NCI-H1930 (cell line): ENCODE measurements at regions not wholly inside any gene's neighbourhood (a gene's known extent, or its start where the extent isn't known, plus 50 kb on each side); places are given as distances from the start of the nearest gene placed in this dataset.
"Not testable (repeated sequence)": the region's sequence is repeated elsewhere in the genome, so short reads cannot be mapped to it uniquely, and the experiment has no call there.

ENCODE experiments used
- DNase-seq, 2 experiments: peaks; one replicate each; lab custom pipeline; 2025; lab: John Stamatoyannopoulos, UW

DNA sequence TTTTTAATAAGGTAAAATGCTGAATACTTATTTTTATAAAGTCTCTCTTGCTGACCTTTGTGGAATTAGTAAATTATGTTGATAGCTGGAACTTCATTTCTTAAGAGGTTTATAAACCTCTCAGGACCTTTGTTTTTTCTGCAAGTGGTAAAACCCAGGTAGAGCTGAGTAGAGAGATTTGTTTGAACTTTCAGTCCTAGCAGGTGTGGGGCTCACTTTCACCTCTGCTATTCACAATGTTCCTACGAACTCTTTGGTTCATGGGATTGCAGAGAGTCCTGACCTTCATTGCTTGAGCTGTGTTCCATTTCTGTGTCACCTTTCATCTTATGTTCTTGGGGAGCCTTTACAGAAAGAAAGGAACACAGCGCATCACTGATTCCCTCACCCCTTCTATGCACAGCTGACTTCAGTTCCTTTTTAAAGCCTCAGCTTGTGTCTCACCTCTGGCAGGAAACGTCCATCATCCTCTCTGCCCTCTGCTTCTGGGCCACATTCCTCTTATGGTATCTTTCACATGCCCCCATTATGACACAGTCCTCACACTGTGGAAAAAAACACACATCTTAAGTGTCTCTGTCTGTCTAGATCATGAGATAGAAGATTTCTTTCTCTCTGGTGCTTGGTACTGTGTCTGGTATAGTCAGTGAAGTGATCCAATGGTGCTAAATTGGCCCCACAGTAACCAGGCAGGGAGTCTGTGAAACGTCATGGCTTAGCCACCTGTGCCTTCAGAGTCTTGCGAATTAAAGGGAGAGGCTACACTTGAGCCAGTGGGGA, 262.5 kb upstream of the B3GALT2 start:
- DNase-seq, result no peak

DNA sequence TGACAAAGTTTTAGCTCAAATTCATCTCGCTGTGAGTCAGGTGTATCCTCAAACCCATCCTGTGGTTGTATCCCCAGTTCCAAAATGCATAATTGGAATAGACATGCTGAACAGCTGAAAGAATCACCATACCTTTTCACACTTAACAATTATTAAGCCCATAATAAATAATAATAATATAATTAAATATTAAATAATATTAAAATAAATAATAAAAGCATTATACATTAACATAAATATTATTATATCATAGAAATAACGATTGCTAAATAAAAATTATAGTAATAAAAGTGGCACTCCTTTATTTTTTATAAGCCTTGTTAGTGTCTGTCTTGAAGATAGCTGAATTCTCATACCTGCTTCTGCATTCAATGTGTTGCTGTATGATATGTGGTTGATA, 257.5 kb upstream of the B3GALT2 start:
- DNase-seq, result no peak

- no peak for DNase-seq
Measured at GRCh38 chr1:193438771-193439170, 252.4 kb upstream of the B3GALT2 start.

DNA sequence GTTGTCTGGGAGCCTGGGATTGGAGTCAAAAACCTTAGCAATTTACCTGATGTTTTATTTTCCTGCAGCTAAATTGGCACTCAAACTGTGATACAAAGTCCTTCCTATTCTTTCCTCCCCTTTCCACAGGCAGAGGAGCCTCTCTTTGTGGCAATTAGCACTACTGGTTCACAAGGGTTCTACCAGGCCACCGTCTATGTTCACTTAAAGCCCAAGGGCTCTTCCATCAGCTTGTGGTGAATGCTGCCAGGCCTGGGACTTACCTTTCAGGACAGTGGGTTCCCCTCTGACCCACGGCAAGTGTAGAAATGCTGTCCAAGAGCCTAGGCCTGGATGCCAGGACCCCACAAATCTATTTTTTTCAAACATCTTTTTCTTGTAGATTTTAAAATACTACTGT, 251.9 kb upstream of the B3GALT2 start:
- DNase-seq, result no peak

- no peak for DNase-seq
Measured at GRCh38 chr1:193437785-193438184, 251.4 kb upstream of the B3GALT2 start.

DNA sequence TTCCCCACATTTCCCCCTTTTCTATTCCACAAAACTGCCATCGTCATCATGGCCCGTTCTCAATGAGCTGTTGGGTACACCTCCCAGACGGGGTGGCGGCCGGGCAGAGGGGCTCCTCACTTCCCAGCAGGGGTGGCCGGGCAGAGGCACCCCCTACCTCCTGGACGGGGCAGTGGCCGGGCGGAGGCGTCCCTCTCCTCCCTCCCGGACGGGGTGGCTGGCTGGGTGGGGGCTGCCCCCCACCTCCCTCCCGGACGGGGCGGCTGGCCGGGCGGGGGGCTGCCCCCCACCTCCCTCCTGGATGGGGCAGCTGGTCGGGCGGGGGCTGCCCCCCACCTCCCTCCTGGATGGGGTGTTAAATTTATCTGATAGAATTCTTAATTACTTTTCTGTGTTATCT, 250.9 kb upstream of the B3GALT2 start:
- DNase-seq, result not testable (repeated sequence)

DNA sequence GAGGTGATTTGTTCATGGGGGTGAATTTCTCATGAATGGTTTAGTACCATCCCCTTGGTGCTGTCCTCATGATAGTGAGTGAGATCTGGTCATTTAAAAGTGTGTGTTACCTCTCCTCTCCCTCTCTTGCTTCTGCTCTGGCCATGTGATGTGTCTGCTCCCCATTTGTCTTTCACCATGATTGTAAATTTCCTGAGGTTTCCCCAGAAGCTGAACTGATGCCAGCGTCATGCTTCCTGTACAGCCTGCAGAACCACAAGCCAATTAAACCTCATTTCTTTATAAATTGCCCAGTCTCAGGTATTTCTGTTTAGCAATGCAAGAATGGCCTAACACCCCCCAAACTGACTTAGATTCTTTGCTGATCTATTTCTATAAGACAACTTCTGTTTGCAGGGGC, 249.4 kb upstream of the B3GALT2 start:
- DNase-seq, result no peak

DNA sequence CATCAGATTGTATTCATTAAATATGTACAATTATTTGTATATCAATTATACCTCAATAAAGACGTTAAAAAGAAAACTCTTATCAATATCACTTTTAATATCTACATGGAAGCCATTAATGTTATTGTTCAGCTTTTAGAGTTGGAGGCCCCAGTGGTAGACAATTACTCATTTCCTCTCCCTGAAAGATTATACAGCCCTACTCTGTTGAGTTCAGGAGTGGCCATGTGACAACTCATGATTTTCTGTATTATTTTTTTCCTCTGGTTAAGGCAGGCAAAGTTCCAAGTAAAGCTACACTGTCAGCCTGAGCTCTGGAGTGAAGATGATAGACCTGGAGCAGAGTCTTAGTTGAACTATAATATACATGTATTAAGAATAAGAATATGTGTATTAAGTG, 247.9 kb upstream of the B3GALT2 start:
- DNase-seq, result no peak

DNA sequence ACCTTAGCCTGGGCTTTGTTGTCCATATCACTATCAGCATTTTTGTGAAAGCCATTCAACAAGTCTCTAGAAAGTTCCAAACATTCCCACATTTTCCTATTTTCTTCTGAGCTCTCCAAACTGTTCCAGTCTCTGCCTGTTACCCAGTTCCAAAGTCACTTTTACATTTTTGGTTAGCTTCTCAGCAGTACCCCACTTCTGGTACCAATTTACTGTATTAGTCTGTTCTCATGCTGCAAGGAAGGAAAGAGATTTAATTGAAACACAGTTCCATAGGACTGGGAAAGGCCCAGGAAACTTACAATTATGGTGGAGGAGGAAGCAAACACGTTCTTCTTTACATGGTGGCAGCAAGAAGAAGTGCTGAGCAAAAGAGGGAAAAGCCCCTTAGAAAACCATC, 247.2 kb upstream of the B3GALT2 start:
- DNase-seq, result no peak

DNA sequence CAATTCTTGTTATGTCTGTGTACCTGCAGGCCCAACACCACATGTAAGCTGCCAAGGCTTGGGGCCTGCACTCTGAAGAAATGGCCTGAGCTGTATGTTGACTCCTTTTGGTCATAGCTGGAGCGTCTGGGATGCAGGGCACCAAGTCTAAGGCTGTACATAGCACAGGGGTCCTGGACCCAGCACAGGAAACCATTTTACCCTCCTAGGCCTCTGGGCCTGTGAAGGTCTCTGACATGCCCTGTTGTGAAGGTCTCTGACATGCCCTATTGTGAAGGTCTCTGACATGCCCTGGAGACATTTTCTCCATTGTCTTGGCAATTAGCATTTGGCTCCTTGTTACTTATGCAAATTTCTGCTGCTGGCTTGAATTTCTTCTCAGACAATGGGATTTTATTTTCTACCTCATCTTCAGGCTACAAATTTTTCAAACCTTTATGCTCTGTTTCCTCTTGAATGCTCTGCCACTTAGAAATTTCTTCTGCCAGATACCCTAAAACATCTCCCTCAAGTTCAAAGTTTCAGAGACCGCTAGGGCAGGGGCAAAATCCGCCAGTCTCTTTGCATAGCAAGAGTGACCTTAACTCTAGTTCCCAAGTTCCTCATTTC, 246.7 kb upstream of the B3GALT2 start:
- DNase-seq, result no peak

- DNase-seq, result no peak
Measured at GRCh38 chr1:193431265-193431977, 245.0 kb upstream of the B3GALT2 start.

GRCh38 chr1:193427524-193427923, 241.1 kb upstream of the B3GALT2 start:
- DNase-seq, result no peak

DNA sequence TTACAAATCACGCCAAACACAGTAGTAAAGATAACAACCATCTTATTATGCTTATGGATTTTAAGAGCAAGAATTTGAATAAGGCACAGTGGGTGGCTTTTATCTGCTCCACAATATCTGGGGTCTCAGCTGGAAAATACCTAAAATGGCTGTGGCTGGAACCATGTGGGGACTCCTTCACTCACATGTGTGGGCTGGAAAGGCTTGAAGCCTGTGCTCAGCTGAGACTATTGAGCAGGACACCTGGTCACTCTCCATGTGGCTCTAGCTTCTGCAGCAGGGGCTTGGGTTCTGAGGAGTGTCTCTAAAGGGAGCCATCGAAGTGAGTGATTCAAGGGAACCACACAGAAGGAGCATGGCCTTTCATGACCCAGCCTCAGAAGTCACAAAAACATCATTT, 239.6 kb upstream of the B3GALT2 start:
- no peak for DNase-seq

- DNase-seq, result no peak
Measured at GRCh38 chr1:193421487-193421886, 235.1 kb upstream of the B3GALT2 start.

DNA sequence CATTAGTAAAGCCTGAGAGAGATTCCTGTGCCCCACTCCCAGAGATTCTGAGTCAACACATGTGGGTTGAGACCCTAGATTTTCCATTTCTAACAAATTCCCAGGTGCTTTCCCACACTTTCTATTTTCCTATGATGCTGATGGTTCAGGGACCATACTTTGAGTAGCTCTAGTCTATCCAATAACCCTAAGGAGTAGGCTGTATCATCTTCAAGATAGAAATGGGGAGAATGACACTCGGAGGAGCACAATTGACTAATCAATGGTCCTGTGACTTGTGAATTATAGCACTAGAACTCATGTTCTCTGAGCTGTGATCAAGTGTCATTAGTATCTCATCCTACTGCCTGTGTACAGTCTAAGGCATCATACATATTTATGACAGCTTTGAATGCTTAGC, 232.9 kb upstream of the B3GALT2 start:
- DNase-seq, result no peak

- no peak for DNase-seq
Measured at GRCh38 chr1:193418745-193419058, 232.3 kb upstream of the B3GALT2 start.

- DNase-seq, result no peak
Measured at GRCh38 chr1:193417945-193418744, 231.7 kb upstream of the B3GALT2 start.

DNA sequence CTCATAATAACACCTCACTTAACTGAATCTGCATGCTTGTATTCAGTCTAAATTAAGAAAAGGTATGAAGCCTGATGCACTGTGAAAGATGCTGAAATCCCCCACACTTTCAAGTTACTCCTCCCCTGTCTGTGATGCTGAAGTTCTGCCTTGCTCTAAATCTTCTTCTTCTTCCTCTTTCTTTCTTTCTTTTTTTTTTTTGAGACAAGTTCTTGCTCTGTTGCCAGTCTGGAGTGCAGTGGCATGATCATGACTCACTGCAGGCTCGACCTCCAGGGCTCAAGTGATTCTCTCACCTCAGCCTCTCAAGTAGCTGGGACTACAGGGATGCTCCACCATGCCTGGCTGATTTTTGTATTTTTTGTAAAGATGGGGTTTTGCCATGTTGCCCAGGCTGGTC, 231.0 kb upstream of the B3GALT2 start:
- DNase-seq, result no peak

- DNase-seq, result no peak
Measured at GRCh38 chr1:193416226-193417024, 230.0 kb upstream of the B3GALT2 start.

DNA sequence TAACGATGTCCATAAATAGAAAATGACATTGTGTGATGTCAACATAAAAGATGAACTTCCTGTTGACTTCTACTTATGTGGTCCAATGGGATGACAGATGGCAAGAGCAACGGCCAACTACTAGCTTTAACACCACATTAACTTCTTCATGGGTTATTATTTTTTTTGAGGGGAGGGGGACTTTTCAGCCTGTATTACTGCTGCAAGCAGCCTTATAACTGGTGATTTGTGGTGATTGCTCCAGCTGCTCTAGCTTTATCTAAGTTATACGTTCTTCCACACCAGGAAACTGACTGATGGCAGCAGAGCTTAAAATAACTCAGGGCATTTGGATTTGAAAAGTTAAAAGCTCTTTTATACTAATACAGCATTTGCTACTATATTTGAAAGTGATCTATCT, 228.8 kb upstream of the B3GALT2 start:
- no peak for DNase-seq

DNA sequence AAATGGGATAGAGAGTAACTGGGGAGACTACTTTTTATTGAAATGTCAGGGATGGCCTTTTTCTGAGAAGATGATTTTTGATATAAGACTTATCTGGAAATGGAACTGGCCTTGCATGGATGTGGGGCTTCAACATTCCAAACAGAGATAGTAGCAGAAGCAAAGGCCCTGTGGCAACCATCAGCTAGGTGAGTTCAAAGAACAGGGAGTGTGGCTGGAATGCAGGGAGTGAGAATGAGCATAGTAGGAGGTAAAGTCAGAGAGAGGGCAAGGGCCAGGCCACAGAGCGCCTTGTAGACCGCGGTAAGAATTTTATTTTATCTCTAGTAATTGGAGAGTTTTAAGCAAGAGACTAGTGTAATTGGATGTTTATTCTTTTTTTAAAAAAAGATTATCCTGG, 227.0 kb upstream of the B3GALT2 start:
- DNase-seq, result no peak

GRCh38 chr1:193412748-193413147, 226.3 kb upstream of the B3GALT2 start:
- DNase-seq, result no peak
